ENCODE measurements at regions not wholly inside any gene's neighbourhood (a gene's known extent, or its start where the extent isn't known, plus 50 kb on each side); places are given as distances from the start of the nearest gene placed in this dataset.

GRCh38 chr11:126127284-126127845 is 64.7 kb upstream of the CDON start:
- TF ChIP-seq CTCF (conservative IDR thresholded peaks at IDR 0.05 in 1 of 2, IDR thresholded peaks at IDR 0.05 in 1 of 2; ENCODE audit: low read depth in 1 of 2, low read length in 2 of 2) (no peak), EZH2 (IDR thresholded peaks at IDR 0.05; ENCODE audit: low read length, missing control alignments) (no peak)
- Histone ChIP-seq H3K9me3 (ENCODE audit: control insufficient read depth, insufficient read depth, low read depth, low read length) (no peaks in the 10 kb centered on the region), H4K20me1 (ENCODE audit: control insufficient read depth, extremely low read depth, insufficient read depth, low read length) (no peaks in the 10 kb centered on the region), H3K4me3 (replicated peaks in 1 of 4; ENCODE audit: control extremely low read depth in 1 of 4, insufficient read depth in 1 of 4, low read depth in 3 of 4, low read length in 4 of 4) (no peak overlapping the region), H3K9ac (ENCODE audit: insufficient read depth, low read length) (no peak overlapping the region), H3K27ac (ENCODE audit: insufficient read depth, low read length) (no peak overlapping the region), H3K36me3 (ENCODE audit: control insufficient read depth, insufficient read depth, low read length) (no peaks in the 10 kb centered on the region), H3K4me2 (ENCODE audit: extremely low read depth, insufficient read depth, low read length) (no peak overlapping the region), H3K79me2 (ENCODE audit: control insufficient read depth, insufficient read depth, low read length) (no peaks in the 10 kb centered on the region), H2AFZ (ENCODE audit: low read length) (no peak overlapping the region), H3K27me3 (ENCODE audit: control insufficient read depth, insufficient read depth, low read length) (peaks cover 31% of the 10 kb centered on the region), H3K4me1 (ENCODE audit: control insufficient read depth, extremely low read depth, insufficient read depth, low read length) (no peaks in the 10 kb centered on the region)
- DNase-seq (ENCODE audit: low read depth in 2 of 2): no peak

DNA sequence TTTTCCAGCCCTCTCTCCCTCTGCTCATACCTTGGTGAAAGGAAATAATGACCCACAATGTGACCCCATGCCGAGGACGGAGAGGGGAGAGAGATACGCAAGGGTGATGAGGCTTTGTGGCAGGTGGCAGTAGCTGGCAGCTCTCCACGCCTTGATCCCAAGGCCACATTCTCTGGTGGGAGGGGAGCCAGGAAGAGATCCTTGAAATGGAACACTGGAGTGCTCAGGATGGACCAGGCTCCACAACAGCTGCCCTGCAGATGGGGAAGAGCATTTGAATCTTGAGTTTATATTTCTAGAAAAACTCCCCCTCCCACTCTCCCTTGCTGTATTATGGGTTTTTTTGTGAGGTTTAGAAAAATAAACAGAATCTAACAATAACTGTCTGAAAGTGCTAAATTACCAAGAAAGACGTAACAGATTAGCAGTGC is 61.6 kb upstream of the CDON start:
- H3K4me1 ChIP-seq (ENCODE audit: control insufficient read depth, extremely low read depth, insufficient read depth, low read length): no peaks in the 10 kb centered on the region
- peaks cover 30% of the 10 kb centered on the region for H3K27me3 ChIP-seq (ENCODE audit: control insufficient read depth, insufficient read depth, low read length)
- H2AFZ ChIP-seq (ENCODE audit: low read length): no peak overlapping the region
- TF ChIP-seq EZH2 (IDR thresholded peaks at IDR 0.05; ENCODE audit: low read length, missing control alignments): no peak
- TF ChIP-seq CTCF (conservative IDR thresholded peaks at IDR 0.05 in 1 of 2, IDR thresholded peaks at IDR 0.05 in 1 of 2; ENCODE audit: low read depth in 1 of 2, low read length in 2 of 2): no peak
- DNase-seq (ENCODE audit: low read depth in 2 of 2): peak in 1 of 2 donors; percentile 36
- H3K79me2 ChIP-seq (ENCODE audit: control insufficient read depth, insufficient read depth, low read length): no peaks in the 10 kb centered on the region
- H3K9me3 ChIP-seq (ENCODE audit: control insufficient read depth, insufficient read depth, low read depth, low read length): no peaks in the 10 kb centered on the region
- no peak overlapping the region for H3K27ac ChIP-seq (ENCODE audit: insufficient read depth, low read length)
- no peak overlapping the region for H3K9ac ChIP-seq (ENCODE audit: insufficient read depth, low read length)
- H3K36me3 ChIP-seq (ENCODE audit: control insufficient read depth, insufficient read depth, low read length): no peaks in the 10 kb centered on the region
- H3K4me2 ChIP-seq (ENCODE audit: extremely low read depth, insufficient read depth, low read length): no peak overlapping the region
- H3K4me3 ChIP-seq (replicated peaks in 1 of 4; ENCODE audit: control extremely low read depth in 1 of 4, insufficient read depth in 1 of 4, low read depth in 3 of 4, low read length in 4 of 4): no peak overlapping the region
- no peaks in the 10 kb centered on the region for H4K20me1 ChIP-seq (ENCODE audit: control insufficient read depth, extremely low read depth, insufficient read depth, low read length)

- Histone ChIP-seq H3K4me3 (replicated peaks in 1 of 4; ENCODE audit: control extremely low read depth in 1 of 4, insufficient read depth in 1 of 4, low read depth in 3 of 4, low read length in 4 of 4) (no peak overlapping the region), H3K27me3 (ENCODE audit: control insufficient read depth, insufficient read depth, low read length) (peaks cover 25% of the 10 kb centered on the region), H3K4me1 (ENCODE audit: control insufficient read depth, extremely low read depth, insufficient read depth, low read length) (no peaks in the 10 kb centered on the region), H3K36me3 (ENCODE audit: control insufficient read depth, insufficient read depth, low read length) (no peaks in the 10 kb centered on the region), H4K20me1 (ENCODE audit: control insufficient read depth, extremely low read depth, insufficient read depth, low read length) (no peaks in the 10 kb centered on the region), H3K27ac (ENCODE audit: insufficient read depth, low read length) (no peak overlapping the region), H3K9ac (ENCODE audit: insufficient read depth, low read length) (no peak overlapping the region), H3K9me3 (ENCODE audit: control insufficient read depth, insufficient read depth, low read depth, low read length) (no peaks in the 10 kb centered on the region), H3K79me2 (ENCODE audit: control insufficient read depth, insufficient read depth, low read length) (no peaks in the 10 kb centered on the region), H3K4me2 (ENCODE audit: extremely low read depth, insufficient read depth, low read length) (no peak overlapping the region), H2AFZ (ENCODE audit: low read length) (no peak overlapping the region)
- no peak for DNase-seq (ENCODE audit: low read depth in 2 of 2)
- TF ChIP-seq CTCF (conservative IDR thresholded peaks at IDR 0.05 in 1 of 2, IDR thresholded peaks at IDR 0.05 in 1 of 2; ENCODE audit: low read depth in 1 of 2, low read length in 2 of 2): no peak
- TF ChIP-seq EZH2 (IDR thresholded peaks at IDR 0.05; ENCODE audit: low read length, missing control alignments): no peak
Measured at GRCh38 chr11:126123686-126124085, 61.0 kb upstream of the CDON start.

All from fibroblast of lung (primary cell).